Smooth muscle cell (in vitro differentiated cells): ENCODE measurements at regions not wholly inside any gene's neighbourhood (a gene's known extent, or its start where the extent isn't known, plus 50 kb on each side); places are given as distances from the start of the nearest gene placed in this dataset.
"Not testable (repeated sequence)": the region's sequence is repeated elsewhere in the genome, so short reads cannot be mapped to it uniquely, and the experiment has no call there.

Experiments
- DNase-seq: peaks from one replicate; lab custom pipeline; 2025; ENCODE audit not compliant: unreplicated experiment; lab: John Stamatoyannopoulos, UW
- H2AFZ ChIP-seq: fragments of 200-600 bp; sonication (generic); 2 replicates; pipeline ENCODE4 v1.6.0; 2016; ENCODE audit warnings: antibody characterized with exemption, low read depth, mild to moderate bottlenecking
- H3F3A ChIP-seq: fragments of 200-600 bp; sonication (generic); 2 replicates; pipeline ENCODE4 v1.6.0; 2017; ENCODE audit warnings: antibody characterized with exemption, low read depth
- H3K27ac ChIP-seq: fragments of 200-600 bp; sonication (generic); 2 replicates; pipeline ENCODE4 v1.5.1; 2016; ENCODE audit warnings: low read depth, mild to moderate bottlenecking
- H3K27me3 ChIP-seq: fragments of 200-600 bp; sonication (generic); 2 replicates; pipeline ENCODE4 v1.6.1; 2016; ENCODE audit warnings: low read depth, mild to moderate bottlenecking
- H3K36me3 ChIP-seq: fragments of 200-600 bp; sonication (generic); 2 replicates; pipeline ENCODE4 v1.5.1; 2016; ENCODE audit warnings: low read depth
- H3K4me1 ChIP-seq: fragments of 200-600 bp; sonication (generic); 2 replicates; pipeline ENCODE4 v1.5.1; 2016; ENCODE audit warnings: low read depth
- H3K4me2 ChIP-seq: fragments of 200-600 bp; sonication (generic); 2 replicates; pipeline ENCODE4 v1.6.0; 2016; ENCODE audit warnings: mild to moderate bottlenecking
- H3K4me3 ChIP-seq: fragments of 200-600 bp; sonication (generic); 2 replicates; pipeline ENCODE4 v1.5.1; 2016; ENCODE audit warnings: mild to moderate bottlenecking
- H3K79me2 ChIP-seq: fragments of 200-600 bp; sonication (generic); 2 replicates; pipeline ENCODE4 v1.6.0; 2016; ENCODE audit warnings: low read depth, mild to moderate bottlenecking
- H3K9ac ChIP-seq: fragments of 200-600 bp; sonication (generic); 2 replicates; pipeline ENCODE4 v1.6.0; 2016; ENCODE audit warnings: low read depth
- H3K9me3 ChIP-seq: fragments of 200-600 bp; sonication (generic); replicated peaks from 2 replicates; pipeline ENCODE4 v1.5.1; 2016; ENCODE audit warnings: low read depth
- H4K20me1 ChIP-seq: fragments of 200-600 bp; sonication (generic); 2 replicates; pipeline ENCODE4 v1.6.0; 2016; ENCODE audit warnings: low read depth
- CTCF ChIP-seq: fragments of 200-600 bp; sonication (generic); IDR thresholded peaks from 2 replicates; pipeline ENCODE4 v1.5.1; 2017; ENCODE audit warnings: borderline replicate concordance, mild to moderate bottlenecking, antibody characterized with exemption; ENCODE audit not compliant: insufficient read depth, poor library complexity, severe bottlenecking
- WGBS: methylation state at CpG from one replicate; pipeline ENCODE4 v1.1.7; 2016; ENCODE audit warnings: low lambda C conversion rate; 5-methylcytosine and 5-hydroxymethylcytosine counted together

GRCh38 chrX:41005445-41005992 lies 79.7 kb upstream of the USP9X start:
- Histone ChIP-seq H2AFZ (no peak overlapping the region), H3K9ac (no peak overlapping the region), H3K4me2 (no peak overlapping the region), H3K27me3 (no peaks in the 10 kb centered on the region), H3F3A (no peaks in the 10 kb centered on the region), H3K9me3 (no peaks in the 10 kb centered on the region), H3K4me1 (no peaks in the 10 kb centered on the region), H3K27ac (no peak overlapping the region), H3K79me2 (no peaks in the 10 kb centered on the region), H4K20me1 (no peaks in the 10 kb centered on the region), H3K36me3 (no peaks in the 10 kb centered on the region), H3K4me3 (no peak overlapping the region)
- TF ChIP-seq CTCF: no peak
- WGBS: 55% methylated on average over 3 of the region's 3 CpGs
- DNase-seq: no peak

GRCh38 chrX:41009850-41010846 lies 75.1 kb upstream of the USP9X start:
- Histone ChIP-seq H3K27ac (peak overlapping the region; percentile 81), H3K4me2 (peak overlapping the region; percentile 80), H3K4me3 (peak overlapping the region; percentile 36), H3K79me2 (no peaks in the 10 kb centered on the region), H3K9me3 (no peaks in the 10 kb centered on the region), H3K4me1 (no peaks in the 10 kb centered on the region), H2AFZ (peak overlapping the region; percentile 81), H3K9ac (peak overlapping the region; percentile 66), H3F3A (peaks cover 6% of the 10 kb centered on the region), H4K20me1 (no peaks in the 10 kb centered on the region), H3K27me3 (no peaks in the 10 kb centered on the region), H3K36me3 (no peaks in the 10 kb centered on the region)
- peak; percentile 13 for TF ChIP-seq CTCF
- 37% methylated on average over 28 of the region's 28 CpGs for WGBS
- peak; percentile 54 for DNase-seq

- H3K4me3 ChIP-seq: no peak overlapping the region
- H3K27ac ChIP-seq: no peak overlapping the region
Measured at GRCh38 chrX:41014776-41015360, 70.4 kb upstream of the USP9X start.

GRCh38 chrX:41017785-41018184 lies 67.5 kb upstream of the USP9X start:
- not testable (repeated sequence) for H3K27ac ChIP-seq, H3K4me1 ChIP-seq, H4K20me1 ChIP-seq, H3K36me3 ChIP-seq, H3K4me2 ChIP-seq, H3K9me3 ChIP-seq, H3K27me3 ChIP-seq, H3K4me3 ChIP-seq, H3K9ac ChIP-seq, H3F3A ChIP-seq, DNase-seq, H3K79me2 ChIP-seq, H2AFZ ChIP-seq
- WGBS: 97% methylated on average over 6 of the region's 6 CpGs

More at GRCh38 chrX:41014776-41015360, 70.4 kb upstream of the USP9X start:
- Histone ChIP-seq H2AFZ (no peak overlapping the region), H3K36me3 (no peaks in the 10 kb centered on the region), H4K20me1 (no peaks in the 10 kb centered on the region), H3K4me2 (no peak overlapping the region), H3K27me3 (no peaks in the 10 kb centered on the region), H3K9me3 (no peaks in the 10 kb centered on the region), H3K4me1 (no peaks in the 10 kb centered on the region), H3K9ac (no peak overlapping the region), H3K79me2 (no peaks in the 10 kb centered on the region), H3F3A (peaks cover 6% of the 10 kb centered on the region)
- TF ChIP-seq CTCF: no peak
- 75% methylated on average over 5 of the region's 5 CpGs for WGBS
- DNase-seq: no peak

- not testable (repeated sequence) for H4K20me1 ChIP-seq, H3K79me2 ChIP-seq, H3K4me1 ChIP-seq, H3K4me2 ChIP-seq, H3K9me3 ChIP-seq, DNase-seq, H3F3A ChIP-seq, H3K27ac ChIP-seq, H3K4me3 ChIP-seq, H3K9ac ChIP-seq, H3K36me3 ChIP-seq, H3K27me3 ChIP-seq
- 53% methylated on average over 9 of the region's 9 CpGs for WGBS
- peak overlapping the region; percentile 72 for H2AFZ ChIP-seq
Measured at GRCh38 chrX:41018391-41019040, 66.7 kb upstream of the USP9X start.
